ENCODE measurements at regions not wholly inside any gene's neighbourhood (a gene's known extent, or its start where the extent isn't known, plus 50 kb on each side); places are given as distances from the start of the nearest gene placed in this dataset.

DNA sequence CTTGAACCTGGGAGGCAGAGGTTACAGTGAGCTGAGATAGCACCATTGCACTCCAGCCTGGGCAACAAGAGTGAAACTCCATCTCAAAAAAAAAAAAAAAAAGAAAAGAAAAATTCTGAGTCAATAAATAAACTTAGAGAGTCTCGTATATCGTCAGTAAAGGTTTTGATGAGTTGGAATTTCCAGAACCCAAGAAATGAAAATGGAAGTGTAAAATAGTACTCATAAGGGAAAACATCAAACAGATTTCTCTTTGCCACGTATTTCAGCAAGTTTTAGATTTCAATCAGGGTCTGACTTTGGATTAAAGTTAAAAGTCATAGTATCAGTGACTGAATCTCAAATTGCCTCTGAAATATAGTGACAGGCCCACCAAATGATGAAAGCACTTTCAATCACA lies 71.4 kb upstream of the SPOPL start:
- no peak for DNase-seq (ENCODE audit: low read depth in 1 of 2, low spot score in 1 of 2)
- no peaks in the 10 kb centered on the region for H3K9me3 ChIP-seq (ENCODE audit: low read depth)
- no peak overlapping the region for H3K27ac ChIP-seq
- H3K27me3 ChIP-seq: no peaks in the 10 kb centered on the region
- H3K36me3 ChIP-seq: no peaks in the 10 kb centered on the region
- H3K4me3 ChIP-seq: no peak overlapping the region
- TF ChIP-seq CTCF (IDR thresholded peaks at IDR 0.05; ENCODE audit: low read depth, low read length): no peak
- H3K4me1 ChIP-seq (ENCODE audit: low read depth): peaks cover 20% of the 10 kb centered on the region

GRCh38 chr2:138432971-138433370 lies 68.6 kb upstream of the SPOPL start:
- Histone ChIP-seq H3K9me3 (ENCODE audit: low read depth) (no peaks in the 10 kb centered on the region), H3K36me3 (no peaks in the 10 kb centered on the region), H3K27ac (no peak overlapping the region), H3K4me3 (no peak overlapping the region), H3K27me3 (no peaks in the 10 kb centered on the region), H3K4me1 (ENCODE audit: low read depth) (peaks cover 20% of the 10 kb centered on the region)
- TF ChIP-seq CTCF (IDR thresholded peaks at IDR 0.05; ENCODE audit: low read depth, low read length): no peak
- peak in 1 of 2 donors; percentile 4 for DNase-seq (ENCODE audit: low read depth in 1 of 2, low spot score in 1 of 2)

- DNase-seq (ENCODE audit: low read depth in 1 of 2, low spot score in 1 of 2): peak; percentile 41 to 50
- Histone ChIP-seq H3K9me3 (ENCODE audit: low read depth) (no peaks in the 10 kb centered on the region), H3K27ac (peak overlapping the region; percentile 30), H3K36me3 (no peaks in the 10 kb centered on the region), H3K4me3 (no peak overlapping the region), H3K27me3 (no peaks in the 10 kb centered on the region), H3K4me1 (ENCODE audit: low read depth) (peaks cover 20% of the 10 kb centered on the region)
- no peak for TF ChIP-seq CTCF (IDR thresholded peaks at IDR 0.05; ENCODE audit: low read depth, low read length)
Observed at GRCh38 chr2:138433995-138434951, 67.3 kb upstream of the SPOPL start.

DNA sequence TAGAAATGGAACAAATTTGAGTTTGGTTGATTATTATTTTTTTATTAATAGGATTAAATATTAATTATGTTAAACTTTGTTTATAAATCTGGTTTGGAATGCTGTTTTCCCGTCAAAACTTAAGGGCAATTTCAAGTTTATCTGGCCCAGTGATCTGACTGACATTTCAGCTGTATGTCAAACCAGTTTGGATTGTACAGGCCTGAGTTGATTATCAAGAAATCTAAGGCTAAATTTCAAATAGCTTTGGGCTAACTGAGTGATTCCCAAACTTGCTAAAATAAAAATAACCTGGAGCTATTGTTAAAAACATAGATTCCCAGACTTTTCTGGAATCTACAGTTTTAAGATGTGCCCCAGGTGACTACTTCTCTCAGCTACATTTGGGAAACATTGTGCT lies 65.9 kb upstream of the SPOPL start:
- no peaks in the 10 kb centered on the region for H3K27me3 ChIP-seq
- no peaks in the 10 kb centered on the region for H3K9me3 ChIP-seq (ENCODE audit: low read depth)
- no peak overlapping the region for H3K4me3 ChIP-seq
- DNase-seq (ENCODE audit: low read depth in 1 of 2, low spot score in 1 of 2): no peak
- TF ChIP-seq CTCF (IDR thresholded peaks at IDR 0.05; ENCODE audit: low read depth, low read length): no peak
- no peaks in the 10 kb centered on the region for H3K36me3 ChIP-seq
- H3K27ac ChIP-seq: no peak overlapping the region
- peaks cover 20% of the 10 kb centered on the region for H3K4me1 ChIP-seq (ENCODE audit: low read depth)

GRCh38 chr2:138439733-138440132 lies 61.8 kb upstream of the SPOPL start:
- Histone ChIP-seq H3K4me1 (ENCODE audit: low read depth) (peaks cover 2% of the 10 kb centered on the region), H3K36me3 (no peaks in the 10 kb centered on the region), H3K9me3 (ENCODE audit: low read depth) (no peaks in the 10 kb centered on the region), H3K27me3 (no peaks in the 10 kb centered on the region), H3K27ac (no peak overlapping the region), H3K4me3 (no peak overlapping the region)
- DNase-seq (ENCODE audit: low read depth in 1 of 2, low spot score in 1 of 2): no peak
- no peak for TF ChIP-seq CTCF (IDR thresholded peaks at IDR 0.05; ENCODE audit: low read depth, low read length)
